Endothelial cell of umbilical vein (primary cell): ENCODE measurements at regions not wholly inside any gene's neighbourhood (a gene's known extent, or its start where the extent isn't known, plus 50 kb on each side); places are given as distances from the start of the nearest gene placed in this dataset.

Experiments
- BruUV-seq: library from RNA; stranded (reverse); fragments of 400-500 nt; replicated peaks from 2 replicates; lab custom pipeline; 2021; lab: Mats Ljungman, UMichigan
- CTCF ChIA-PET: fragments of 300-600, 350-600 bp; sonication (Branson Sonifier 250); formaldehyde crosslinking; loops from one replicate; lab custom pipeline; 2021; ENCODE audit warnings: antibody characterized with exemption, inconsistent platforms; lab: Charles Lee
- POLR2A ChIA-PET: fragments of 300-600, 350-600 bp; sonication (Branson Sonifier 250); formaldehyde crosslinking; loops from one replicate; lab custom pipeline; 2021; ENCODE audit warnings: antibody characterized with exemption, inconsistent platforms; lab: Charles Lee
- DNase-seq: peaks from one replicate; pipeline ENCODE4 v3.0.0-alpha.2; 2011; ENCODE audit warnings: low read depth, low spot score
- FAIRE-seq: peaks from 2 replicates; lab custom pipeline; 2011; peaks lifted over from hg19 to GRCh38; lab: Jason Lieb, UNC
- H2AFZ ChIP-seq: 2 replicates; pipeline ENCODE4 v1.6.0; 2012; ENCODE audit warnings: low read depth, low read length, control low read depth, inconsistent platforms
- H3K27ac ChIP-seq: 2 replicates; pipeline ENCODE4 v1.5.1; 2011; ENCODE audit warnings: low read depth, mild to moderate bottlenecking, control low read depth, low read length, moderate library complexity; ENCODE audit not compliant: insufficient read depth
- H3K27me3 ChIP-seq, 2 experiments: 2 replicates each; pipeline versions ENCODE4 v1.6.0 to v1.6.1; 2011; ENCODE audit warnings: low read length in 2 of 2, mixed read lengths in 1 of 2; ENCODE audit not compliant: control insufficient read depth in 2 of 2, insufficient read depth in 2 of 2
- H3K36me3 ChIP-seq, 2 experiments: 2 replicates in 1 of 2; 3 replicates in 1 of 2; pipeline ENCODE4 v1.5.1; 2011; ENCODE audit warnings: low read length in 2 of 2, mild to moderate bottlenecking in 1 of 2, moderate library complexity in 1 of 2; ENCODE audit not compliant: control insufficient read depth in 2 of 2, insufficient read depth in 2 of 2; ENCODE audit errors: extremely low read depth in 1 of 2
- H3K4me1 ChIP-seq: 3 replicates; pipeline ENCODE4 v1.5.1; 2011; ENCODE audit warnings: mild to moderate bottlenecking, low read length; ENCODE audit not compliant: control insufficient read depth, insufficient read depth; ENCODE audit errors: extremely low read depth
- H3K4me2 ChIP-seq: 2 replicates; pipeline ENCODE4 v1.6.1; 2011; ENCODE audit warnings: low read length, control low read depth, mixed read lengths; ENCODE audit not compliant: insufficient read depth
- H3K4me3 ChIP-seq, 3 experiments: fragments of 200-600 bp in 1 of 3; sonication (generic), shearing (Covaris generic) in 1 of 3; replicated peaks in 1 of 3; 2 replicates each; pipeline ENCODE4 v1.5.1; 2011 to 2016; ENCODE audit warnings: control low read depth in 3 of 3, low read length in 3 of 3, mild to moderate bottlenecking in 2 of 3, inconsistent platforms in 1 of 3, low read depth in 1 of 3, moderate library complexity in 1 of 3; ENCODE audit not compliant: insufficient read depth in 1 of 3
- H3K79me2 ChIP-seq: 2 replicates; pipeline ENCODE4 v1.6.0; 2012; ENCODE audit warnings: low read length, inconsistent platforms; ENCODE audit not compliant: control insufficient read depth, insufficient read depth
- H3K9ac ChIP-seq: replicated peaks from 2 replicates; pipeline ENCODE3; 2011; ENCODE audit warnings: low read length, control low read depth; ENCODE audit not compliant: insufficient read depth; ENCODE audit errors: extremely low read depth
- H3K9me1 ChIP-seq: replicated peaks from 3 replicates; pipeline ENCODE4 v1.6.0; 2011; ENCODE audit warnings: mild to moderate bottlenecking, low read length; ENCODE audit not compliant: control insufficient read depth, insufficient read depth; ENCODE audit errors: extremely low read depth
- H3K9me3 ChIP-seq: replicated peaks from 2 replicates; pipeline ENCODE4 v1.5.1; 2012; ENCODE audit warnings: low read length, inconsistent platforms; ENCODE audit not compliant: control insufficient read depth, insufficient read depth
- H4K20me1 ChIP-seq: replicated peaks from 2 replicates; pipeline ENCODE3; 2011; ENCODE audit warnings: mild to moderate bottlenecking, low read length; ENCODE audit not compliant: control insufficient read depth, insufficient read depth; ENCODE audit errors: extremely low read depth
- EZH2 ChIP-seq: IDR thresholded peaks from 2 replicates; pipeline ENCODE4 v1.6.1; 2012; ENCODE audit warnings: borderline replicate concordance, low read depth, mild to moderate bottlenecking, moderate library complexity, low read length, inconsistent platforms; ENCODE audit not compliant: severe bottlenecking
- FOS ChIP-seq: IDR thresholded peaks from 2 replicates; pipeline ENCODE4 v1.6.1; 2011; ENCODE audit warnings: mild to moderate bottlenecking, low read length, moderate library complexity, borderline replicate concordance; ENCODE audit not compliant: insufficient read depth
- GATA2 ChIP-seq: IDR thresholded peaks from 2 replicates; pipeline ENCODE4 v1.7.0; 2011; ENCODE audit warnings: low read depth, mild to moderate bottlenecking, moderate library complexity, mixed read lengths, low read length; ENCODE audit not compliant: insufficient read length, insufficient read depth
- JUN ChIP-seq: IDR thresholded peaks from 2 replicates; pipeline ENCODE4 v1.6.1; 2011; ENCODE audit warnings: borderline replicate concordance, low read depth; ENCODE audit not compliant: insufficient read length, insufficient read depth
- MYC ChIP-seq: IDR thresholded peaks from one replicate; pipeline ENCODE4 v1.6.1; 2011; ENCODE audit warnings: mild to moderate bottlenecking, low read depth, low read length
- POLR2A ChIP-seq: IDR thresholded peaks from 2 replicates; pipeline ENCODE4 v1.6.1; 2012; ENCODE audit warnings: low read depth, mild to moderate bottlenecking, control low read depth, low read length
- POLR2AphosphoS5 ChIP-seq: IDR thresholded peaks from 2 replicates; pipeline ENCODE4 v1.6.1; 2012; ENCODE audit warnings: low read depth, mild to moderate bottlenecking, control low read depth, low read length, moderate library complexity; ENCODE audit not compliant: insufficient read depth
- dilution Hi-C: fragments of 300-500 bp; cut with MboI; formaldehyde crosslinking; loops from one replicate; pipeline ENCODE4 v1.15.0; 2019; ENCODE audit warnings: low sequenced_read_pairs; ENCODE audit not compliant: extremely low pct_ligation_motif_present
- intact Hi-C: fragments of 100-400 bp; cut with micrococcal nuclease; formaldehyde crosslinking; loops from one replicate; pipeline ENCODE4 v1.10.0; 2022
- TF ChIP-seq, protein P1 (sequence below): IDR thresholded peaks from 2 replicates; pipeline ENCODE4 v1.6.1; 2011; ENCODE audit not compliant: insufficient read depth, insufficient read length
- TF ChIP-seq, protein P2 (sequence below), 2 donors: IDR thresholded peaks; 1 replicate in 1 of 2; 2 replicates in 1 of 2; pipeline ENCODE4 v1.5.1; 2011; ENCODE audit warnings: low read length in 2 of 2, mild to moderate bottlenecking in 2 of 2, moderate library complexity in 2 of 2, control low read depth in 1 of 2, inconsistent platforms in 1 of 2, low read depth in 1 of 2; ENCODE audit not compliant: insufficient read depth in 1 of 2; ENCODE audit errors: extremely low read depth in 1 of 2

DNA sequence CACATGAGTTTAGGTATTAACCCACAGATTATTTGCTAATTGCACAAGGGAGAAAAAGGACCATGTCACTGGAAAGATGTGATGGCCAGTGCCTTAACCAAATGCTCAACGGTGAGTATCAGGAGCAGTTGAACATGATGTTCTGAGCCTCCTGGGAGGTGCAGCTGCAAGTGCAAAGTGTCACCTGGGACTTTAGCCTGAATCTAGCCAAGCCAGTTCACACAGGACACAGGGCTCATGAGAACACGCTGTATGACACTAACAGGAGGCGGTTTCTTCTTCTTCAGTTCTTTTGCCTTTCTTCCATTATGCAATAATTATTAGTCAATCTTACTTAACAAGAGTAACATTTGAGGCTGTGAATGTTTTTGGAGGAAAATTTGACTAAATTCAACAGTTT is 225.3 kb downstream of the THBS2 start:
- dilution Hi-C loops: no loop called here
- POLR2A ChIA-PET: no interaction called here

DNA sequence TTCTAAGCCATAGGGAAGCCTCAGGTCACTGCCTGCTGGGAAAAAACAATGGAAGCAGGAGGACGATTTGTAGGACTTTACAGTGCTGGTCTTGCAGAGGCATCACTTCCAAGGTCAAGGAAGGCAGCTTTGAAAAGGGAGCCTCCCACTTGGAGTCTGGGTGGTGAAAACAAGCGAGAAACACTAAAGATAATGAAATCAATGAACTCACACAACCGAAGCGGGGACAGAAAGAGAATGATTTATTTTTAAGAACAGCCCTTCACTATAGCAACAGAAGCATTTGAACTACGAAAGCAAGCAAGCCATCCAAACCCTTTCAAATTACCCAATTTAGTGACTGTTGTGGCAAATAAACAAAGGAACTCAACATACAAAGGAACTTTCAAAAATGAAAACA is 227.5 kb downstream of the THBS2 start:
- Histone ChIP-seq H3K4me2 (no peak overlapping the region), H3K27me3 (no peaks in the 10 kb centered on the region), H3K4me3 (no peak overlapping the region), H2AFZ (no peak overlapping the region), H3K27ac (no peak overlapping the region), H4K20me1 (no peaks in the 10 kb centered on the region), H3K9me1 (no peaks in the 10 kb centered on the region), H3K36me3 (no peaks in the 10 kb centered on the region), H3K79me2 (no peaks in the 10 kb centered on the region), H3K4me1 (no peaks in the 10 kb centered on the region), H3K9me3 (peaks cover 3% of the 10 kb centered on the region), H3K9ac (no peak overlapping the region)
- TF ChIP-seq MYC: no peak
- no peak for TF ChIP-seq JUN
- no peak for TF ChIP-seq GATA2
- TF ChIP-seq FOS: no peak
- TF ChIP-seq, protein P1, sequence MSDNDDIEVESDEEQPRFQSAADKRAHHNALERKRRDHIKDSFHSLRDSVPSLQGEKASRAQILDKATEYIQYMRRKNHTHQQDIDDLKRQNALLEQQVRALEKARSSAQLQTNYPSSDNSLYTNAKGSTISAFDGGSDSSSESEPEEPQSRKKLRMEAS: no peak
- TF ChIP-seq POLR2A: no peak
- TF ChIP-seq, protein P2, sequence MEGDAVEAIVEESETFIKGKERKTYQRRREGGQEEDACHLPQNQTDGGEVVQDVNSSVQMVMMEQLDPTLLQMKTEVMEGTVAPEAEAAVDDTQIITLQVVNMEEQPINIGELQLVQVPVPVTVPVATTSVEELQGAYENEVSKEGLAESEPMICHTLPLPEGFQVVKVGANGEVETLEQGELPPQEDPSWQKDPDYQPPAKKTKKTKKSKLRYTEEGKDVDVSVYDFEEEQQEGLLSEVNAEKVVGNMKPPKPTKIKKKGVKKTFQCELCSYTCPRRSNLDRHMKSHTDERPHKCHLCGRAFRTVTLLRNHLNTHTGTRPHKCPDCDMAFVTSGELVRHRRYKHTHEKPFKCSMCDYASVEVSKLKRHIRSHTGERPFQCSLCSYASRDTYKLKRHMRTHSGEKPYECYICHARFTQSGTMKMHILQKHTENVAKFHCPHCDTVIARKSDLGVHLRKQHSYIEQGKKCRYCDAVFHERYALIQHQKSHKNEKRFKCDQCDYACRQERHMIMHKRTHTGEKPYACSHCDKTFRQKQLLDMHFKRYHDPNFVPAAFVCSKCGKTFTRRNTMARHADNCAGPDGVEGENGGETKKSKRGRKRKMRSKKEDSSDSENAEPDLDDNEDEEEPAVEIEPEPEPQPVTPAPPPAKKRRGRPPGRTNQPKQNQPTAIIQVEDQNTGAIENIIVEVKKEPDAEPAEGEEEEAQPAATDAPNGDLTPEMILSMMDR (IDR thresholded peaks at IDR 0.05; ENCODE audit: extremely low read depth in 1 of 2, insufficient read depth in 1 of 2, low read depth in 1 of 2, low read length in 2 of 2): no peak
- TF ChIP-seq POLR2AphosphoS5: no peak
- DNase-seq (no peak), FAIRE-seq (no peak)
- BruUV-seq: no TSS peak
- ChIA-PET CTCF (no interaction called here), POLR2A (no interaction called here)
- intact Hi-C loops: no loop called here
- dilution Hi-C loops: no loop called here

More for the DNA sequence above, 225.3 kb downstream of the THBS2 start:
- Histone ChIP-seq H2AFZ (no peak overlapping the region), H3K27me3 (no peaks in the 10 kb centered on the region), H3K9ac (no peak overlapping the region), H3K9me1 (no peaks in the 10 kb centered on the region), H3K27ac (no peak overlapping the region), H3K36me3 (no peaks in the 10 kb centered on the region), H3K79me2 (no peaks in the 10 kb centered on the region), H3K4me2 (no peak overlapping the region), H3K4me1 (no peaks in the 10 kb centered on the region), H3K4me3 (no peak overlapping the region), H4K20me1 (no peaks in the 10 kb centered on the region), H3K9me3 (no peaks in the 10 kb centered on the region)
- DNase-seq: no peak
- CTCF ChIA-PET: no interaction called here
- BruUV-seq: no TSS peak
- TF ChIP-seq FOS (no peak), POLR2AphosphoS5 (no peak), EZH2 (no peak)
- TF ChIP-seq, protein P2 (IDR thresholded peaks at IDR 0.05; ENCODE audit: extremely low read depth in 1 of 2, insufficient read depth in 1 of 2, low read depth in 1 of 2, low read length in 2 of 2): no peak
- no peak for FAIRE-seq
- intact Hi-C loops: no loop called here
